ENCODE measurements at regions not wholly inside any gene's neighbourhood (a gene's known extent, or its start where the extent isn't known, plus 50 kb on each side); places are given as distances from the start of the nearest gene placed in this dataset.

- peak; percentile 3 for DNase-seq
Observed at GRCh38 chr2:180208841-180209240, 201.7 kb upstream of the CWC22 start.

GRCh38 chr2:180205621-180206235 is 198.6 kb upstream of the CWC22 start:
- DNase-seq = no peak

GRCh38 chr2:180203972-180204371 is 196.9 kb upstream of the CWC22 start:
- no peak for DNase-seq

- DNase-seq = peak; percentile 97
Observed at GRCh38 chr2:180202467-180202951, 195.4 kb upstream of the CWC22 start.

GRCh38 chr2:180196419-180196977 is 189.4 kb upstream of the CWC22 start:
- no peak for DNase-seq

- no peak for DNase-seq
Observed at GRCh38 chr2:180195847-180196246, 188.8 kb upstream of the CWC22 start.

GRCh38 chr2:180191432-180192124 is 184.5 kb upstream of the CWC22 start:
- peak; percentile 14 for DNase-seq

- no peak for DNase-seq
Observed at GRCh38 chr2:180190851-180191250, 183.8 kb upstream of the CWC22 start.

GRCh38 chr2:180187611-180188010 is 180.5 kb upstream of the CWC22 start:
- DNase-seq = no peak

- no peak for DNase-seq
Observed at GRCh38 chr2:180184506-180184905, 177.4 kb upstream of the CWC22 start.

- DNase-seq = no peak
Observed at GRCh38 chr2:180180511-180180910, 173.4 kb upstream of the CWC22 start.

- DNase-seq = no peak
Observed at GRCh38 chr2:180177534-180177933, 170.4 kb upstream of the CWC22 start.

- DNase-seq = no peak
Observed at GRCh38 chr2:180175736-180176135, 168.6 kb upstream of the CWC22 start.

GRCh38 chr2:180174580-180174979 is 167.5 kb upstream of the CWC22 start:
- no peak for DNase-seq

GRCh38 chr2:180169474-180169873 is 162.4 kb upstream of the CWC22 start:
- no peak for DNase-seq

- DNase-seq = no peak
Observed at GRCh38 chr2:180161415-180161814, 154.3 kb upstream of the CWC22 start.

GRCh38 chr2:180159921-180160320 is 152.8 kb upstream of the CWC22 start:
- no peak for DNase-seq

GRCh38 chr2:180158961-180159360 is 151.9 kb upstream of the CWC22 start:
- no peak for DNase-seq

- no peak for DNase-seq
Observed at GRCh38 chr2:180156651-180157050, 149.6 kb upstream of the CWC22 start.

- DNase-seq = no peak
Observed at GRCh38 chr2:180150606-180151005, 143.5 kb upstream of the CWC22 start.

GRCh38 chr2:180146541-180146940 is 139.4 kb upstream of the CWC22 start:
- DNase-seq = no peak

GRCh38 chr2:180146114-180146513 is 139.0 kb upstream of the CWC22 start:
- no peak for DNase-seq

- no peak for DNase-seq
Observed at GRCh38 chr2:180145163-180145562, 138.1 kb upstream of the CWC22 start.

- no peak for DNase-seq
Observed at GRCh38 chr2:180144338-180144813, 137.3 kb upstream of the CWC22 start.

All from skin of body (tissue), 1 donor.